ENCODE measurements at regions not wholly inside any gene's neighbourhood (a gene's known extent, or its start where the extent isn't known, plus 50 kb on each side); places are given as distances from the start of the nearest gene placed in this dataset.

- TF ChIP-seq FOXP2 (optimal IDR thresholded peaks at IDR 0.05; ENCODE audit: borderline replicate concordance, extremely low read depth, extremely low read length, insufficient read depth) = no peak
- TF ChIP-seq SIN3A (IDR thresholded peaks at IDR 0.05; ENCODE audit: borderline replicate concordance, insufficient read depth, low read length) = no peak
- no peak for TF ChIP-seq TAF1 (IDR thresholded peaks at IDR 0.05; ENCODE audit: borderline replicate concordance, insufficient read depth, low read length)
Measured at GRCh38 chr6:68008445-68008844, 626.6 kb upstream of the ADGRB3 start.

DNA sequence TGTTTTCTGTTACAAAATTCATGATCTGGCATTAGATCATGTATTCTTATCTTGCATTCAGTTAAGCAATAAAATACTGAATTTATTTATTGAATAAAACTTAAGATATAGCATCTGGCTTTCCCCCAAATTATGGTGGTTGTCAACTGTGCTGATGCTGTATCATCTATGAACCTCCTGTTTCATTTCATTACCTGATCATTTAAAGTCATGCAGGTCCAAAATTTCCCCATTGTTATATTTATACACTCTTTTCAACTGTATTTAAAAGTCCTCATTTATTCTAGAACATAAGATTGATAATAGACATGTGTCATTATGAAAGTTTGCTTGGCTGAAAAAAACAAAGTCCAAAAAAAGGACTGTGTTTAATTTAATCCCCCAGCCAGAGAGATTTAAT, 627.4 kb upstream of the ADGRB3 start:
- TF ChIP-seq FOXP2 (optimal IDR thresholded peaks at IDR 0.05; ENCODE audit: borderline replicate concordance, extremely low read depth, extremely low read length, insufficient read depth) (no peak), POLR2AphosphoS5 (IDR thresholded peaks at IDR 0.05; ENCODE audit: low read depth, low read length) (no peak), TAF1 (IDR thresholded peaks at IDR 0.05; ENCODE audit: borderline replicate concordance, insufficient read depth, low read length) (no peak), REST (IDR thresholded peaks at IDR 0.05; ENCODE audit: insufficient read depth in 1 of 2, low read depth in 2 of 2, low read length in 2 of 2) (no peak), SIN3A (IDR thresholded peaks at IDR 0.05; ENCODE audit: borderline replicate concordance, insufficient read depth, low read length) (no peak)

DNA sequence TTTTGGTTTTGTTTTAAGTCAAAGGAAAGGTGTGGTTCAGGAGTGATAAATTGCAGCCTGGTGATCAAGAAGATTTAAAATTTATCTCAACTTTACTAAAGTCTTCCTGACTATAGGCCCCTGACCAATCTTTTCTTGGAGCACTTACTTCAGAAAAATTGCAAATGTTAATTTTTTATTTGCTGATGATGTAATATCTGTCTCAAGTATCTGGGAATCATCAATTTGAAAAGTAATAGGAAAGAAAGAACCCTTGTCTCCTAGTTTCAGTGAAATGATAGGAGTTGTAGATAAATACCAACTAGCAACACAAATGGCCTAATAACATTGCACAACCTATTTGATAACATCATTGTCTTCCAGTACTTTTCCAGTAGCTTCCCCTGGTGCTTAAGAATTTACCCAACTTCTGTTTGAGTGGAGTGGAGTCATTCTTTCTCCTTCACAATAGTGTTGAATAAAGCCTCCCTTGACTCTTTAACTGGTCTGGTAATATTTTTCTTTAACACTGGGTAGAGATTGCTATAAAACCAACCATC, 648.3 kb upstream of the ADGRB3 start:
- no peak for TF ChIP-seq TAF1 (IDR thresholded peaks at IDR 0.05; ENCODE audit: borderline replicate concordance, insufficient read depth, low read length)
- no peak for TF ChIP-seq FOXP2 (optimal IDR thresholded peaks at IDR 0.05; ENCODE audit: borderline replicate concordance, extremely low read depth, extremely low read length, insufficient read depth)
- no peak for TF ChIP-seq POLR2AphosphoS5 (IDR thresholded peaks at IDR 0.05; ENCODE audit: low read depth, low read length)
- no peak for TF ChIP-seq REST (IDR thresholded peaks at IDR 0.05; ENCODE audit: insufficient read depth in 1 of 2, low read depth in 2 of 2, low read length in 2 of 2)
- TF ChIP-seq SIN3A (IDR thresholded peaks at IDR 0.05; ENCODE audit: borderline replicate concordance, insufficient read depth, low read length) = no peak

GRCh38 chr6:67976486-67976885, 658.6 kb upstream of the ADGRB3 start:
- TF ChIP-seq REST (IDR thresholded peaks at IDR 0.05; ENCODE audit: insufficient read depth in 1 of 2, low read depth in 2 of 2, low read length in 2 of 2) (no peak), TAF1 (IDR thresholded peaks at IDR 0.05; ENCODE audit: borderline replicate concordance, insufficient read depth, low read length) (no peak), POLR2AphosphoS5 (IDR thresholded peaks at IDR 0.05; ENCODE audit: low read depth, low read length) (no peak), SIN3A (IDR thresholded peaks at IDR 0.05; ENCODE audit: borderline replicate concordance, insufficient read depth, low read length) (no peak), FOXP2 (optimal IDR thresholded peaks at IDR 0.05; ENCODE audit: borderline replicate concordance, extremely low read depth, extremely low read length, insufficient read depth) (no peak)

DNA sequence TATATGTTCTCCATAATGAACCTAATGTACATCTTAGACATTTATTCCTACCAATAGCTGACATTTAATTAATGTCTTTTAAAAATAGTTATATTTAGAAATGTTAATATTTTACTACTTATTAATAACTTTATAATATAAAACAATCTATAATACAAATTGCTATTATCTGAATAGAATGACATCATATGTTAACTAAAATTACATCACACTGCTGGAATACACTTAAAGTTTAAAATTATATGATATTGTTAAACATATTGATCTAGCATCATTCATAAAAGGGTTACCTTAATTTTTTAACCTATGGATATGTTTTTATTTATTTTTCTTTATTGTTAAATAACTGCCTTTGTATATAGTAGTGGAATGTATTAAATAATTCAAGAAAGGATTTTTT, 660.2 kb upstream of the ADGRB3 start:
- TF ChIP-seq FOXP2 (optimal IDR thresholded peaks at IDR 0.05; ENCODE audit: borderline replicate concordance, extremely low read depth, extremely low read length, insufficient read depth) = no peak
- no peak for TF ChIP-seq REST (IDR thresholded peaks at IDR 0.05; ENCODE audit: insufficient read depth in 1 of 2, low read depth in 2 of 2, low read length in 2 of 2)
- no peak for TF ChIP-seq TAF1 (IDR thresholded peaks at IDR 0.05; ENCODE audit: borderline replicate concordance, insufficient read depth, low read length)
- TF ChIP-seq SIN3A (IDR thresholded peaks at IDR 0.05; ENCODE audit: borderline replicate concordance, insufficient read depth, low read length) = no peak
- TF ChIP-seq POLR2AphosphoS5 (IDR thresholded peaks at IDR 0.05; ENCODE audit: low read depth, low read length) = no peak
